ENCODE measurements at regions not wholly inside any gene's neighbourhood (a gene's known extent, or its start where the extent isn't known, plus 50 kb on each side); places are given as distances from the start of the nearest gene placed in this dataset.

DNA sequence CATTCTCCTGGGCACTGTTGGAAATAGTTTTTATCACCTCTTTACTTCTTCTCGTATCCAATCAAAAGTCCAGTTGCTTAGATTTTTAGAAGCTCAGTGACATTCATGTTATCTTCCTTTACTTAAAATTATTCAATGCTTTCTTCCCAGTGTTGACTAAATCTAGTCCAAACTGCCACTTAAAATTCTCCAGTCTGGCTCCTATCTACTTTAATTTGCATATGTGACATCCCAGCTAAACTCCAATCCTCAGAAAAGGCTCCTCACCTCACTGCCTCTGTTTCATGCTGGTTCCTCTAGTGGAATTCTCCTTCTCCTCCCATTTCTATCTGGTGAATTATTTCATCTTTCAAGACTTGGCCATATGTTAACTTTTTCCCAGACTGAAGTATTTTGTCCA lies 1238.7 kb upstream of the WWC1 start:
- Mint-ChIP-seq H3K9me3 (peaks cover 20% of the 10 kb centered on the region), H3K4me3 (no peak overlapping the region), H3K4me1 (peaks cover 10% of the 10 kb centered on the region), H3K27me3 (ENCODE audit: low read depth) (no peaks in the 10 kb centered on the region), H3K27ac (no peak overlapping the region), H3K36me3 (0 out of 2 replicates have a peak, but pooled peaks cover 8% of the 10 kb centered on the region)
- ChIA-PET POLR2A (no interaction called here), CTCF (interaction anchor here (1.9 kb wide), 1 partner anchor 22 kb away, joined by 7 read pairs; no protein-coding TSS in a partner anchor)
- TF ChIP-seq ETV6 (CRISPR knock-in tag; IDR thresholded peaks at IDR 0.05) (no peak), TEAD1 (CRISPR knock-in tag; IDR thresholded peaks at IDR 0.05) (no peak), ATF1 (CRISPR knock-in tag; IDR thresholded peaks at IDR 0.05) (no peak), ZBTB21 (CRISPR knock-in tag; IDR thresholded peaks at IDR 0.05; ENCODE audit: borderline replicate concordance) (no peak), ZNF121 (CRISPR knock-in tag; IDR thresholded peaks at IDR 0.05) (no peak), ZNF219 (CRISPR knock-in tag; IDR thresholded peaks at IDR 0.05; ENCODE audit: borderline replicate concordance) (no peak), SOX15 (CRISPR knock-in tag; IDR thresholded peaks at IDR 0.05) (no peak), GTF2I (CRISPR knock-in tag; conservative IDR thresholded peaks at IDR 0.05) (no peak)
- TF ChIP-seq, protein P1, sequence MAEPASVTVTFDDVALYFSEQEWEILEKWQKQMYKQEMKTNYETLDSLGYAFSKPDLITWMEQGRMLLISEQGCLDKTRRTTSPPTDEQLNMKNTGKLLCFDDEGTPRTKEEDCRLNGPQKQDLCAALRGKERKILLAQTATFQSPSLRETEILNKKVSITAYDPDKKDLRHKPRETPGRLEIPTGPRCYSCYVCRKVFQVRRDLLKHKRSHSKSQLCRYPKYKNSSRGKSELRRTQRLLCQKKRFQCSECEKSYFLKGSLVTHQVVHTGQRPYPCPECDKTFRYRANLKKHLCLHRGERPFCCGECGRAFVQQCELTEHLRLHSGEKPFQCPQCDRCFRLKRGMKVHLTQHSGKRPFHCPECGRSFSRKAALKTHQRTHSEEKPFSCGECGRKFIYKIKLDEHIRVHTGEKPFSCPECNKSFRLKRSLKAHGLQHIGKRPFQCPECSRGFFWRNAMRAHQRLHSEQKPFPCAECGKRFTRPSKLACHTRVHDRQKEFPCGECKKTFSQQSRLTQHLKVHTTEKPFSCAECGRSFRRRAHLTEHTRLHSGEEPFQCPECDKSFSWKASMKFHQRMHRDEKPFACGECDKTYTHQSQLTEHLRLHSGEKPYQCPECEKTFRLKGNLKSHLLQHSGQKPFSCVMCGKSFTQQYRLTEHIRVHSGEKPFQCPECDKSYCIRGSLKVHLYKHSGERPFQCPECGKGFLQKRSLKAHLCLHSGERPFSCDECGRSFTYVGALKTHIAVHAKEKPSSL (CRISPR knock-in tag; conservative IDR thresholded peaks at IDR 0.05): no peak
- TF ChIP-seq, protein P2, sequence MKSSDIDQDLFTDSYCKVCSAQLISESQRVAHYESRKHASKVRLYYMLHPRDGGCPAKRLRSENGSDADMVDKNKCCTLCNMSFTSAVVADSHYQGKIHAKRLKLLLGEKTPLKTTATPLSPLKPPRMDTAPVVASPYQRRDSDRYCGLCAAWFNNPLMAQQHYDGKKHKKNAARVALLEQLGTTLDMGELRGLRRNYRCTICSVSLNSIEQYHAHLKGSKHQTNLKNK (CRISPR knock-in tag; IDR thresholded peaks at IDR 0.05): no peak
- TF ChIP-seq, protein P3, sequence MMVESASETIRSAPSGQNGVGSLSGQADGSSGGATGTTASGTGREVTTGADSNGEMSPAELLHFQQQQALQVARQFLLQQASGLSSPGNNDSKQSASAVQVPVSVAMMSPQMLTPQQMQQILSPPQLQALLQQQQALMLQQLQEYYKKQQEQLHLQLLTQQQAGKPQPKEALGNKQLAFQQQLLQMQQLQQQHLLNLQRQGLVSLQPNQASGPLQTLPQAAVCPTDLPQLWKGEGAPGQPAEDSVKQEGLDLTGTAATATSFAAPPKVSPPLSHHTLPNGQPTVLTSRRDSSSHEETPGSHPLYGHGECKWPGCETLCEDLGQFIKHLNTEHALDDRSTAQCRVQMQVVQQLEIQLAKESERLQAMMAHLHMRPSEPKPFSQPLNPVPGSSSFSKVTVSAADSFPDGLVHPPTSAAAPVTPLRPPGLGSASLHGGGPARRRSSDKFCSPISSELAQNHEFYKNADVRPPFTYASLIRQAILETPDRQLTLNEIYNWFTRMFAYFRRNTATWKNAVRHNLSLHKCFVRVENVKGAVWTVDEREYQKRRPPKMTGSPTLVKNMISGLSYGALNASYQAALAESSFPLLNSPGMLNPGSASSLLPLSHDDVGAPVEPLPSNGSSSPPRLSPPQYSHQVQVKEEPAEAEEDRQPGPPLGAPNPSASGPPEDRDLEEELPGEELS (CRISPR knock-in tag; IDR thresholded peaks at IDR 0.05): no peak
- TF ChIP-seq, protein P4, sequence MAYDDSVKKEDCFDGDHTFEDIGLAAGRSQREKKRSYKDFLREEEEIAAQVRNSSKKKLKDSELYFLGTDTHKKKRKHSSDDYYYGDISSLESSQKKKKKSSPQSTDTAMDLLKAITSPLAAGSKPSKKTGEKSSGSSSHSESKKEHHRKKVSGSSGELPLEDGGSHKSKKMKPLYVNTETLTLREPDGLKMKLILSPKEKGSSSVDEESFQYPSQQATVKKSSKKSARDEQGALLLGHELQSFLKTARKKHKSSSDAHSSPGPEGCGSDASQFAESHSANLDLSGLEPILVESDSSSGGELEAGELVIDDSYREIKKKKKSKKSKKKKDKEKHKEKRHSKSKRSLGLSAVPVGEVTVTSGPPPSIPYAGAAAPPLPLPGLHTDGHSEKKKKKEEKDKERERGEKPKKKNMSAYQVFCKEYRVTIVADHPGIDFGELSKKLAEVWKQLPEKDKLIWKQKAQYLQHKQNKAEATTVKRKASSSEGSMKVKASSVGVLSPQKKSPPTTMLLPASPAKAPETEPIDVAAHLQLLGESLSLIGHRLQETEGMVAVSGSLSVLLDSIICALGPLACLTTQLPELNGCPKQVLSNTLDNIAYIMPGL (CRISPR knock-in tag; IDR thresholded peaks at IDR 0.05): no peak
- DNase-seq (ENCODE audit: low spot score) (no peak), ATAC-seq (no peak)

DNA sequence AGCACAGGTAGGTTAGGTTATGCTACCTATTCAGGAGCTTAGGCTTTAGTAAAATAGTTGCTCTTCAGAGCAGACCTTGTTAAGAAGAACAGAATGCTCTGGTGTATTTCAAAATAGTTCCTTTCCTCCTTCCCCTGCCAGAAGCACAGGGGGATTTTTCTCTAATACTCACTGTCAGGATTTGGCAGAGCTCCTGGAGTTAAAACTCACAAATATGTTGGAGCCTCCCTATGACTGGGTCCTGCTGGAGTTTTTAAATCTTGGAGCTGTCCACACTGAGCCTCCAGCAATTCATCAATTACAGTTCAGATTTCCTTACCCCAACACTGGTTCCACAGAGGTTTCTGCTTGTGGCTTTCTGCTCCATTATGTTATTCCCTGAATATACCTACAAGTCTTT lies 1233.8 kb upstream of the WWC1 start:
- Mint-ChIP-seq H3K36me3 (0 out of 2 replicates have a peak, but pooled peaks cover 8% of the 10 kb centered on the region), H3K4me3 (no peak overlapping the region), H3K27me3 (ENCODE audit: low read depth) (no peaks in the 10 kb centered on the region), H3K27ac (no peak overlapping the region), H3K9me3 (peaks cover 20% of the 10 kb centered on the region), H3K4me1 (no peaks in the 10 kb centered on the region)
- DNase-seq (ENCODE audit: low spot score) (no peak), ATAC-seq (no peak)
- ChIA-PET CTCF (no interaction called here), POLR2A (no interaction called here)
- TF ChIP-seq, protein P5, sequence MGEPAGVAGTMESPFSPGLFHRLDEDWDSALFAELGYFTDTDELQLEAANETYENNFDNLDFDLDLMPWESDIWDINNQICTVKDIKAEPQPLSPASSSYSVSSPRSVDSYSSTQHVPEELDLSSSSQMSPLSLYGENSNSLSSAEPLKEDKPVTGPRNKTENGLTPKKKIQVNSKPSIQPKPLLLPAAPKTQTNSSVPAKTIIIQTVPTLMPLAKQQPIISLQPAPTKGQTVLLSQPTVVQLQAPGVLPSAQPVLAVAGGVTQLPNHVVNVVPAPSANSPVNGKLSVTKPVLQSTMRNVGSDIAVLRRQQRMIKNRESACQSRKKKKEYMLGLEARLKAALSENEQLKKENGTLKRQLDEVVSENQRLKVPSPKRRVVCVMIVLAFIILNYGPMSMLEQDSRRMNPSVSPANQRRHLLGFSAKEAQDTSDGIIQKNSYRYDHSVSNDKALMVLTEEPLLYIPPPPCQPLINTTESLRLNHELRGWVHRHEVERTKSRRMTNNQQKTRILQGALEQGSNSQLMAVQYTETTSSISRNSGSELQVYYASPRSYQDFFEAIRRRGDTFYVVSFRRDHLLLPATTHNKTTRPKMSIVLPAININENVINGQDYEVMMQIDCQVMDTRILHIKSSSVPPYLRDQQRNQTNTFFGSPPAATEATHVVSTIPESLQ (CRISPR knock-in tag; IDR thresholded peaks at IDR 0.05): no peak
- TF ChIP-seq, protein P6, sequence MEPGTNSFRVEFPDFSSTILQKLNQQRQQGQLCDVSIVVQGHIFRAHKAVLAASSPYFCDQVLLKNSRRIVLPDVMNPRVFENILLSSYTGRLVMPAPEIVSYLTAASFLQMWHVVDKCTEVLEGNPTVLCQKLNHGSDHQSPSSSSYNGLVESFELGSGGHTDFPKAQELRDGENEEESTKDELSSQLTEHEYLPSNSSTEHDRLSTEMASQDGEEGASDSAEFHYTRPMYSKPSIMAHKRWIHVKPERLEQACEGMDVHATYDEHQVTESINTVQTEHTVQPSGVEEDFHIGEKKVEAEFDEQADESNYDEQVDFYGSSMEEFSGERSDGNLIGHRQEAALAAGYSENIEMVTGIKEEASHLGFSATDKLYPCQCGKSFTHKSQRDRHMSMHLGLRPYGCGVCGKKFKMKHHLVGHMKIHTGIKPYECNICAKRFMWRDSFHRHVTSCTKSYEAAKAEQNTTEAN (CRISPR knock-in tag; IDR thresholded peaks at IDR 0.05): no peak
- TF ChIP-seq CREM (CRISPR knock-in tag; IDR thresholded peaks at IDR 0.05) (no peak), CBFB (CRISPR knock-in tag; IDR thresholded peaks at IDR 0.05; ENCODE audit: low read depth) (no peak), MXD4 (CRISPR knock-in tag; IDR thresholded peaks at IDR 0.05; ENCODE audit: borderline replicate concordance) (no peak), TCF7 (CRISPR knock-in tag; IDR thresholded peaks at IDR 0.05; ENCODE audit: low read depth) (no peak)
- TF ChIP-seq, protein P7, sequence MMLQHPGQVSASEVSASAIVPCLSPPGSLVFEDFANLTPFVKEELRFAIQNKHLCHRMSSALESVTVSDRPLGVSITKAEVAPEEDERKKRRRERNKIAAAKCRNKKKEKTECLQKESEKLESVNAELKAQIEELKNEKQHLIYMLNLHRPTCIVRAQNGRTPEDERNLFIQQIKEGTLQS (CRISPR knock-in tag; conservative IDR thresholded peaks at IDR 0.05): no peak
